ENCODE measurements at regions not wholly inside any gene's neighbourhood (a gene's known extent, or its start where the extent isn't known, plus 50 kb on each side); places are given as distances from the start of the nearest gene placed in this dataset.

GRCh38 chr21:39114871-39115575 lies 68.2 kb downstream of the PSMG1 start:
- Histone ChIP-seq H3K4me2 (ENCODE audit: low read length) (peak overlapping the region; percentile 47; the same call in 1 of the 2 replicates), H4K20me1 (ENCODE audit: low read length) (no peaks in the 10 kb centered on the region), H3K27ac (ENCODE audit: low read length) (no peak overlapping the region; the same call in 1 of the 2 replicates), H3K4me3 (ENCODE audit: low read length) (no peak overlapping the region), H3K36me3 (ENCODE audit: low read depth, low read length) (no peaks in the 10 kb centered on the region), H3F3A (ENCODE audit: low read length, unreplicated experiment) (no peaks in the 10 kb centered on the region), H3K27me3 (ENCODE audit: low read length) (no peaks in the 10 kb centered on the region), H3K4me1 (ENCODE audit: insufficient read depth, low read length) (peaks cover 11% of the 10 kb centered on the region), H3K9me3 (ENCODE audit: low read length) (no peaks in the 10 kb centered on the region), H3K9ac (ENCODE audit: low read length) (no peak overlapping the region), H3K79me2 (ENCODE audit: low read length) (no peaks in the 10 kb centered on the region), H3K9me2 (replicated peaks; ENCODE audit: low read length) (no peaks in the 10 kb centered on the region), H2AFZ (ENCODE audit: low read length) (no peak overlapping the region)
- TF ChIP-seq, protein P1, sequence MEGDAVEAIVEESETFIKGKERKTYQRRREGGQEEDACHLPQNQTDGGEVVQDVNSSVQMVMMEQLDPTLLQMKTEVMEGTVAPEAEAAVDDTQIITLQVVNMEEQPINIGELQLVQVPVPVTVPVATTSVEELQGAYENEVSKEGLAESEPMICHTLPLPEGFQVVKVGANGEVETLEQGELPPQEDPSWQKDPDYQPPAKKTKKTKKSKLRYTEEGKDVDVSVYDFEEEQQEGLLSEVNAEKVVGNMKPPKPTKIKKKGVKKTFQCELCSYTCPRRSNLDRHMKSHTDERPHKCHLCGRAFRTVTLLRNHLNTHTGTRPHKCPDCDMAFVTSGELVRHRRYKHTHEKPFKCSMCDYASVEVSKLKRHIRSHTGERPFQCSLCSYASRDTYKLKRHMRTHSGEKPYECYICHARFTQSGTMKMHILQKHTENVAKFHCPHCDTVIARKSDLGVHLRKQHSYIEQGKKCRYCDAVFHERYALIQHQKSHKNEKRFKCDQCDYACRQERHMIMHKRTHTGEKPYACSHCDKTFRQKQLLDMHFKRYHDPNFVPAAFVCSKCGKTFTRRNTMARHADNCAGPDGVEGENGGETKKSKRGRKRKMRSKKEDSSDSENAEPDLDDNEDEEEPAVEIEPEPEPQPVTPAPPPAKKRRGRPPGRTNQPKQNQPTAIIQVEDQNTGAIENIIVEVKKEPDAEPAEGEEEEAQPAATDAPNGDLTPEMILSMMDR (conservative IDR thresholded peaks at IDR 0.05; ENCODE audit: low read depth, low read length) = no peak
- CTCF ChIA-PET = no interaction called here
- DNase-seq (peak; percentile 66), ATAC-seq (peak; percentile 93)
- BruUV-seq (replicated peaks) = no TSS peak
- intact Hi-C loops (cut with micrococcal nuclease) = no loop called here
- POLR2A ChIA-PET (ENCODE audit: unreplicated experiment) = no interaction called here

GRCh38 chr21:39111931-39112550 lies 71.2 kb downstream of the PSMG1 start:
- H3K79me2 ChIP-seq (ENCODE audit: low read length) = no peaks in the 10 kb centered on the region
- CTCF ChIA-PET = no interaction called here
- H3K4me1 ChIP-seq (ENCODE audit: insufficient read depth, low read length) = peaks cover 11% of the 10 kb centered on the region
- no peaks in the 10 kb centered on the region for H3F3A ChIP-seq (ENCODE audit: low read length, unreplicated experiment)
- no peaks in the 10 kb centered on the region for H3K9me3 ChIP-seq (ENCODE audit: low read length)
- no peak overlapping the region for H3K4me3 ChIP-seq (ENCODE audit: low read length)
- BruUV-seq (replicated peaks) = no TSS peak
- H3K27me3 ChIP-seq (ENCODE audit: low read length) = no peaks in the 10 kb centered on the region
- H3K9me2 ChIP-seq (replicated peaks; ENCODE audit: low read length) = no peaks in the 10 kb centered on the region
- no peak overlapping the region for H3K4me2 ChIP-seq (ENCODE audit: low read length)
- DNase-seq (no peak), ATAC-seq (no peak)
- H2AFZ ChIP-seq (ENCODE audit: low read length) = no peak overlapping the region
- H4K20me1 ChIP-seq (ENCODE audit: low read length) = no peaks in the 10 kb centered on the region
- POLR2A ChIA-PET (ENCODE audit: unreplicated experiment) = no interaction called here
- intact Hi-C loops (cut with micrococcal nuclease) = no loop called here
- H3K27ac ChIP-seq (ENCODE audit: low read length) = no peak overlapping the region
- no peak for TF ChIP-seq EZH2 (IDR thresholded peaks at IDR 0.05; ENCODE audit: low read length, unreplicated experiment)
- no peak for TF ChIP-seq EZH2phosphoT487 (IDR thresholded peaks at IDR 0.05; ENCODE audit: borderline replicate concordance, low read length)
- TF ChIP-seq, protein P1 (conservative IDR thresholded peaks at IDR 0.05; ENCODE audit: low read depth, low read length) = no peak
- no peak overlapping the region for H3K9ac ChIP-seq (ENCODE audit: low read length)
- no peaks in the 10 kb centered on the region for H3K36me3 ChIP-seq (ENCODE audit: low read depth, low read length)

DNA sequence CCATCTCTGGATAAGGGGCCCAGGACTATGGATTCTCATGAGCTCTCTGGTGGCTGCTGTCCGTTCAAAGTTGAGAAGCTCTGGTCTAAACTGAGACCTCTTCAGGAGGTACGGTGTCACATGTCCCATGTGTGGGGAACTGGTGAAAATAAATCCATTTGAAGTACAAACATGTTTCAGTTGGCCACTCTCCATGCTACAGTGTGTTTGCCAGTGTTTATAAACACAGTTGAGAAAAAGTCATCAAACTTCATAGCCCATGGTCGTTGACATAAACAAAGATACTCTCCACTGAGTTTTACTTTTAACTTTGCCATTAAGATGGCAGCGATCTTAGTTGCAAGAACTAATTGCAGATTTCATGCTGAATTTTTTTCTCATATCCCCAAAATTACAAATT lies 72.8 kb downstream of the PSMG1 start:
- no peak overlapping the region for H3K4me3 ChIP-seq (ENCODE audit: low read length)
- ChIA-PET POLR2A (ENCODE audit: unreplicated experiment) (no interaction called here), CTCF (no interaction called here)

More for the DNA sequence above, 72.8 kb downstream of the PSMG1 start:
- Histone ChIP-seq H3K36me3 (ENCODE audit: low read depth, low read length) (no peaks in the 10 kb centered on the region), H3K9ac (ENCODE audit: low read length) (no peak overlapping the region), H3K9me2 (replicated peaks; ENCODE audit: low read length) (no peaks in the 10 kb centered on the region), H3K9me3 (ENCODE audit: low read length) (no peaks in the 10 kb centered on the region), H3K27ac (ENCODE audit: low read length) (no peak overlapping the region), H4K20me1 (ENCODE audit: low read length) (no peaks in the 10 kb centered on the region), H2AFZ (ENCODE audit: low read length) (no peak overlapping the region), H3K4me2 (ENCODE audit: low read length) (no peak overlapping the region), H3K27me3 (ENCODE audit: low read length) (no peaks in the 10 kb centered on the region), H3F3A (ENCODE audit: low read length, unreplicated experiment) (no peaks in the 10 kb centered on the region), H3K4me1 (ENCODE audit: insufficient read depth, low read length) (peaks cover 11% of the 10 kb centered on the region), H3K79me2 (ENCODE audit: low read length) (no peaks in the 10 kb centered on the region)
- ATAC-seq (no peak), DNase-seq (no peak)
- BruUV-seq (replicated peaks) = no TSS peak
- TF ChIP-seq, protein P1 (conservative IDR thresholded peaks at IDR 0.05; ENCODE audit: low read depth, low read length) = no peak
- TF ChIP-seq EZH2phosphoT487 (IDR thresholded peaks at IDR 0.05; ENCODE audit: borderline replicate concordance, low read length) (no peak), EZH2 (IDR thresholded peaks at IDR 0.05; ENCODE audit: low read length, unreplicated experiment) (no peak)
- intact Hi-C loops (cut with micrococcal nuclease) = no loop called here
